MCF 10A (cell line): ENCODE measurements at regions not wholly inside any gene's neighbourhood (a gene's known extent, or its start where the extent isn't known, plus 50 kb on each side); places are given as distances from the start of the nearest gene placed in this dataset.

Experiments
- BruUV-seq: library from RNA; stranded (reverse); fragments of 400-500 nt; replicated peaks from 2 replicates; lab custom pipeline; 2021; lab: Mats Ljungman, UMichigan
- CTCF ChIA-PET: fragments of 300-600 bp; sonication (Branson Sonifier 250); formaldehyde crosslinking; extraction: SDS; loops from one replicate; lab custom pipeline; 2021; ENCODE audit warnings: antibody characterized with exemption, inconsistent platforms; lab: Yijun Ruan, JAX
- POLR2A ChIA-PET: fragments of 300-600, 350-650 bp; sonication (Branson Sonifier 250); formaldehyde crosslinking; extraction: SDS; loops from one replicate; lab custom pipeline; 2020; ENCODE audit warnings: antibody characterized with exemption, inconsistent platforms; lab: Yijun Ruan, JAX
- DNase-seq: peaks from one replicate; pipeline ENCODE4 v3.0.0-alpha.2; 2018; ENCODE audit not compliant: unreplicated experiment
- H3K27ac Mint-ChIP-seq: one replicate; pipeline ENCODE4 v1.8.0; 2022; ENCODE audit warnings: mild to moderate bottlenecking, low read depth, mixed read lengths; ENCODE audit not compliant: unreplicated experiment
- H3K27me3 Mint-ChIP-seq: one replicate; pipeline ENCODE4 v1.8.0; 2022; ENCODE audit warnings: mixed read lengths; ENCODE audit not compliant: insufficient read depth, unreplicated experiment
- H3K36me3 Mint-ChIP-seq: one replicate; pipeline ENCODE4 v1.8.0; 2022; ENCODE audit warnings: mild to moderate bottlenecking, moderate library complexity, mixed read lengths; ENCODE audit not compliant: insufficient read depth, unreplicated experiment
- H3K4me1 Mint-ChIP-seq: one replicate; pipeline ENCODE4 v1.8.0; 2022; ENCODE audit warnings: mixed read lengths; ENCODE audit not compliant: insufficient read depth, unreplicated experiment
- H3K4me3 Mint-ChIP-seq: one replicate; pipeline ENCODE4 v1.8.0; 2022; ENCODE audit warnings: mild to moderate bottlenecking, moderate library complexity, mixed read lengths; ENCODE audit not compliant: unreplicated experiment
- H3K9me3 Mint-ChIP-seq: one replicate; pipeline ENCODE4 v1.8.0; 2022; ENCODE audit warnings: mixed read lengths; ENCODE audit not compliant: unreplicated experiment
- intact Hi-C: fragments of 100-400 bp; cut with micrococcal nuclease; formaldehyde crosslinking; loops from 2 replicates; pipeline ENCODE4 v1.14.1; 2022
- TF ChIP-seq, protein P1 (sequence below): fragments of 200-600 bp; IDR thresholded peaks from one replicate; pipeline ENCODE4 v1.8.0; 2022; ENCODE audit warnings: antibody characterized with exemption, mild to moderate bottlenecking; ENCODE audit not compliant: unreplicated experiment

DNA sequence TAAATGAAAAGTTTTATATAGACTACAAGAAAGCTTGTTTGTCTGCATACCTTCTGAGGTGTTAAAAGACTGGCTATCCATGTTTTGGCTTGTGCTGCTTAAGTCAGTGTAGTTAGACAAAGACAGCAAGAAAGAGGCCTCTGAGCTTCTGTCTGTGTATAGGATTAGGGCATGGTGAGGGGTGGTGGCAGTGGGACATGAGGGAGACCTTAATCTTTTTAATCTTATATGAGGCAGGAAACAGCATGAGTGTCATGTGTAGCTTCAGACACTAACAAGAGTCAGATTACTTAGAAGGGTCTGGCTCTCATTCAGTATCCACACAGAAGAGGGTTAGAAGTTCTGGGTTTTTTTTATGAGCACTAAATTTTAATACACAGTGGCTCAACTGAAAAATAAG, 213.3 kb downstream of the GABRG1 start:
- CTCF ChIA-PET, result interaction anchor here (1.0 kb wide), 1 partner anchor 13 kb away, joined by 3 read pairs; no protein-coding TSS in a partner anchor
- no peaks in the 10 kb centered on the region for H3K36me3 Mint-ChIP-seq
- no peak overlapping the region for H3K27ac Mint-ChIP-seq
- H3K4me3 Mint-ChIP-seq, result no peak overlapping the region
- no peaks in the 10 kb centered on the region for H3K27me3 Mint-ChIP-seq
- BruUV-seq, result no TSS peak
- TF ChIP-seq, protein P1, sequence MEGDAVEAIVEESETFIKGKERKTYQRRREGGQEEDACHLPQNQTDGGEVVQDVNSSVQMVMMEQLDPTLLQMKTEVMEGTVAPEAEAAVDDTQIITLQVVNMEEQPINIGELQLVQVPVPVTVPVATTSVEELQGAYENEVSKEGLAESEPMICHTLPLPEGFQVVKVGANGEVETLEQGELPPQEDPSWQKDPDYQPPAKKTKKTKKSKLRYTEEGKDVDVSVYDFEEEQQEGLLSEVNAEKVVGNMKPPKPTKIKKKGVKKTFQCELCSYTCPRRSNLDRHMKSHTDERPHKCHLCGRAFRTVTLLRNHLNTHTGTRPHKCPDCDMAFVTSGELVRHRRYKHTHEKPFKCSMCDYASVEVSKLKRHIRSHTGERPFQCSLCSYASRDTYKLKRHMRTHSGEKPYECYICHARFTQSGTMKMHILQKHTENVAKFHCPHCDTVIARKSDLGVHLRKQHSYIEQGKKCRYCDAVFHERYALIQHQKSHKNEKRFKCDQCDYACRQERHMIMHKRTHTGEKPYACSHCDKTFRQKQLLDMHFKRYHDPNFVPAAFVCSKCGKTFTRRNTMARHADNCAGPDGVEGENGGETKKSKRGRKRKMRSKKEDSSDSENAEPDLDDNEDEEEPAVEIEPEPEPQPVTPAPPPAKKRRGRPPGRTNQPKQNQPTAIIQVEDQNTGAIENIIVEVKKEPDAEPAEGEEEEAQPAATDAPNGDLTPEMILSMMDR, result no peak
- no peaks in the 10 kb centered on the region for H3K9me3 Mint-ChIP-seq
- POLR2A ChIA-PET, result no interaction called here
- peaks cover 7% of the 10 kb centered on the region for H3K4me1 Mint-ChIP-seq
- intact Hi-C loops, result no loop called here
- DNase-seq, result no peak

- Mint-ChIP-seq H3K36me3 (no peaks in the 10 kb centered on the region), H3K4me1 (no peaks in the 10 kb centered on the region), H3K9me3 (no peaks in the 10 kb centered on the region), H3K27me3 (no peaks in the 10 kb centered on the region), H3K4me3 (no peak overlapping the region), H3K27ac (no peak overlapping the region)
- intact Hi-C loops, result no loop called here
- no TSS peak for BruUV-seq
- TF ChIP-seq, protein P1, result no peak
- ChIA-PET CTCF (no interaction called here), POLR2A (no interaction called here)
- DNase-seq, result no peak
Measured at GRCh38 chr4:45897946-45898585, 225.8 kb downstream of the GABRG1 start.

DNA sequence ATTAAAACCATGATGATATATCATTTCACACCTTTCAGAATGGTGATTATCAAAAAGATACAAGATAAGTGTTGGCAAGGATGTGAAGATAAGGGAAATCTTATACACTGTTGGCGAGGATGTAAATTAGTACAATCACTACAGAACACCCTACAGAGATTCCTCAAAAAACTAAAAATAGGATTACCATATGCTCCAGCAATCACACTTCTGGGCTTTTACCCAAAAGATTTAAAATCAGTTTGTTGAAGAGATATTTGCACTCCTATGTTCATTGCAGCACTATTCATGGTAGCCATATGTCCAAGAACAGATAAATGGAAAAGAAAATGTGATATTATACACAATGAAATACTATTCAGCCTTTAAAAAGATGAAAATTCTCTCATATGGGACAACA, 240.4 kb downstream of the GABRG1 start:
- ChIA-PET CTCF (no interaction called here), POLR2A (no interaction called here)
- intact Hi-C loops, result no loop called here
- BruUV-seq, result no TSS peak
- no peak for DNase-seq
- Mint-ChIP-seq H3K4me3 (no peak overlapping the region), H3K9me3 (peaks cover 17% of the 10 kb centered on the region), H3K27ac (no peak overlapping the region), H3K4me1 (peaks cover 5% of the 10 kb centered on the region), H3K27me3 (no peaks in the 10 kb centered on the region), H3K36me3 (no peaks in the 10 kb centered on the region)
- TF ChIP-seq, protein P1, result no peak

- POLR2A ChIA-PET, result no interaction called here
- intact Hi-C loops, result no loop called here
Measured at GRCh38 chr4:45876235-45876890, 247.5 kb downstream of the GABRG1 start.

More at GRCh38 chr4:45876235-45876890, 247.5 kb downstream of the GABRG1 start:
- no peaks in the 10 kb centered on the region for H3K9me3 Mint-ChIP-seq
- no peaks in the 10 kb centered on the region for H3K36me3 Mint-ChIP-seq
- CTCF ChIA-PET, result interaction anchor here (0.6 kb wide), 1 partner anchor 423 kb away, joined by 3 read pairs; no protein-coding TSS in a partner anchor
- BruUV-seq, result no TSS peak
- TF ChIP-seq, protein P1, result no peak
- H3K4me1 Mint-ChIP-seq, result peaks cover 5% of the 10 kb centered on the region
- no peaks in the 10 kb centered on the region for H3K27me3 Mint-ChIP-seq
- no peak overlapping the region for H3K4me3 Mint-ChIP-seq
- DNase-seq, result no peak
- H3K27ac Mint-ChIP-seq, result no peak overlapping the region
